ENCODE measurements at regions not wholly inside any gene's neighbourhood (a gene's known extent, or its start where the extent isn't known, plus 50 kb on each side); places are given as distances from the start of the nearest gene placed in this dataset.

- DNase-seq (ENCODE audit: low read depth, low spot score) (no peak), FAIRE-seq (no peak)
- Histone ChIP-seq H3K4me3 (replicated peaks in 1 of 3; ENCODE audit: insufficient read depth in 1 of 3, low read depth in 1 of 3, low read length in 3 of 3) (no peak overlapping the region), H3K27me3 (ENCODE audit: control insufficient read depth in 2 of 2, insufficient read depth in 2 of 2, low read length in 2 of 2) (no peaks in the 10 kb centered on the region), H3K36me3 (ENCODE audit: control insufficient read depth in 2 of 2, extremely low read depth in 1 of 2, insufficient read depth in 2 of 2, low read length in 2 of 2) (no peaks in the 10 kb centered on the region), H4K20me1 (replicated peaks; ENCODE audit: control insufficient read depth, extremely low read depth, insufficient read depth, low read length) (no peaks in the 10 kb centered on the region), H3K27ac (ENCODE audit: insufficient read depth, low read depth, low read length) (no peak overlapping the region), H3K4me2 (ENCODE audit: insufficient read depth, low read length) (no peak overlapping the region), H3K4me1 (ENCODE audit: control insufficient read depth, extremely low read depth, insufficient read depth, low read length) (no peaks in the 10 kb centered on the region), H2AFZ (ENCODE audit: low read depth, low read length) (no peak overlapping the region), H3K79me2 (ENCODE audit: control insufficient read depth, insufficient read depth, low read length) (no peaks in the 10 kb centered on the region), H3K9ac (replicated peaks; ENCODE audit: extremely low read depth, insufficient read depth, low read length) (no peak overlapping the region), H3K9me1 (replicated peaks; ENCODE audit: control insufficient read depth, extremely low read depth, insufficient read depth, low read length) (no peaks in the 10 kb centered on the region), H3K9me3 (replicated peaks; ENCODE audit: control insufficient read depth, insufficient read depth, low read length) (no peaks in the 10 kb centered on the region)
- dilution Hi-C loops (cut with MboI; ENCODE audit: extremely low pct_ligation_motif_present, low sequenced_read_pairs) (no loop called here), intact Hi-C loops (cut with micrococcal nuclease) (no loop called here)
- no peak for TF ChIP-seq POLR2AphosphoS5 (IDR thresholded peaks at IDR 0.05; ENCODE audit: insufficient read depth, low read depth, low read length)
- ChIA-PET POLR2A (no interaction called here), CTCF (interaction anchor here (2.1 kb wide), 1 partner anchor 433 kb away, joined by 7 read pairs; no protein-coding TSS in a partner anchor)
- no TSS peak for BruUV-seq (replicated peaks)
These were observed 238.4 kb downstream of the NR2F1-AS1 start for GRCh38 chr5:93342563-93343061.

GRCh38 chr5:93340881-93341280 lies 240.1 kb downstream of the NR2F1-AS1 start:
- H3K27me3 ChIP-seq (ENCODE audit: control insufficient read depth in 2 of 2, insufficient read depth in 2 of 2, low read length in 2 of 2): no peaks in the 10 kb centered on the region
- H2AFZ ChIP-seq (ENCODE audit: low read depth, low read length): no peak overlapping the region
- intact Hi-C loops (cut with micrococcal nuclease): no loop called here
- no peak overlapping the region for H3K4me3 ChIP-seq (replicated peaks in 1 of 3; ENCODE audit: insufficient read depth in 1 of 3, low read depth in 1 of 3, low read length in 3 of 3)
- DNase-seq (ENCODE audit: low read depth, low spot score) (no peak), FAIRE-seq (no peak)
- no peaks in the 10 kb centered on the region for H3K36me3 ChIP-seq (ENCODE audit: control insufficient read depth in 2 of 2, extremely low read depth in 1 of 2, insufficient read depth in 2 of 2, low read length in 2 of 2)
- no peak for TF ChIP-seq MAX (IDR thresholded peaks at IDR 0.05; ENCODE audit: insufficient read depth, insufficient read length)
- TF ChIP-seq CTCF (IDR thresholded peaks at IDR 0.05; ENCODE audit: extremely low read depth in 1 of 2, insufficient read depth in 1 of 2, low read depth in 1 of 2, low read length in 2 of 2): no peak
- no peak for TF ChIP-seq JUN (IDR thresholded peaks at IDR 0.05; ENCODE audit: borderline replicate concordance, insufficient read depth, insufficient read length, low read depth)
- TF ChIP-seq MYC (IDR thresholded peaks at IDR 0.05; ENCODE audit: low read depth, low read length): no peak
- no peak for TF ChIP-seq GATA2 (IDR thresholded peaks at IDR 0.05; ENCODE audit: insufficient read depth, insufficient read length, low read depth, low read length)
- TF ChIP-seq POLR2AphosphoS5 (IDR thresholded peaks at IDR 0.05; ENCODE audit: insufficient read depth, low read depth, low read length): no peak
- no peak for TF ChIP-seq EZH2 (IDR thresholded peaks at IDR 0.05; ENCODE audit: borderline replicate concordance, low read depth, low read length, severe bottlenecking)
- no peaks in the 10 kb centered on the region for H3K4me1 ChIP-seq (ENCODE audit: control insufficient read depth, extremely low read depth, insufficient read depth, low read length)
- no peaks in the 10 kb centered on the region for H4K20me1 ChIP-seq (replicated peaks; ENCODE audit: control insufficient read depth, extremely low read depth, insufficient read depth, low read length)
- no peaks in the 10 kb centered on the region for H3K79me2 ChIP-seq (ENCODE audit: control insufficient read depth, insufficient read depth, low read length)
- H3K9me3 ChIP-seq (replicated peaks; ENCODE audit: control insufficient read depth, insufficient read depth, low read length): no peaks in the 10 kb centered on the region
- ChIA-PET POLR2A (no interaction called here), CTCF (interaction anchor here (1.1 to 2.2 kb wide), 2 partner anchors 9 to 11 kb away, joined by 3 to 7 read pairs; no protein-coding TSS in a partner anchor)
- no peak overlapping the region for H3K9ac ChIP-seq (replicated peaks; ENCODE audit: extremely low read depth, insufficient read depth, low read length)
- no peak overlapping the region for H3K27ac ChIP-seq (ENCODE audit: insufficient read depth, low read depth, low read length)
- dilution Hi-C loops (cut with MboI; ENCODE audit: extremely low pct_ligation_motif_present, low sequenced_read_pairs): no loop called here
- no peak overlapping the region for H3K4me2 ChIP-seq (ENCODE audit: insufficient read depth, low read length)
- no peaks in the 10 kb centered on the region for H3K9me1 ChIP-seq (replicated peaks; ENCODE audit: control insufficient read depth, extremely low read depth, insufficient read depth, low read length)
- BruUV-seq (replicated peaks): no TSS peak

Measured in endothelial cell of umbilical vein (primary cell).